NOMO-1 treated with dmso at 0.1 percent for 144 hours (cell line): ENCODE measurements at regions not wholly inside any gene's neighbourhood (a gene's known extent, or its start where the extent isn't known, plus 50 kb on each side); places are given as distances from the start of the nearest gene placed in this dataset.
"Not testable (repeated sequence)": the region's sequence is repeated elsewhere in the genome, so short reads cannot be mapped to it uniquely, and the experiment has no call there.

Experiments used
- DNase-seq: peaks from one replicate; lab custom pipeline; 2025; ENCODE audit not compliant: unreplicated experiment; lab: John Stamatoyannopoulos, UW

GRCh38 chr6:141884850-141885249 lies 247.9 kb upstream of the GJE1 start:
- DNase-seq, result no peak

DNA sequence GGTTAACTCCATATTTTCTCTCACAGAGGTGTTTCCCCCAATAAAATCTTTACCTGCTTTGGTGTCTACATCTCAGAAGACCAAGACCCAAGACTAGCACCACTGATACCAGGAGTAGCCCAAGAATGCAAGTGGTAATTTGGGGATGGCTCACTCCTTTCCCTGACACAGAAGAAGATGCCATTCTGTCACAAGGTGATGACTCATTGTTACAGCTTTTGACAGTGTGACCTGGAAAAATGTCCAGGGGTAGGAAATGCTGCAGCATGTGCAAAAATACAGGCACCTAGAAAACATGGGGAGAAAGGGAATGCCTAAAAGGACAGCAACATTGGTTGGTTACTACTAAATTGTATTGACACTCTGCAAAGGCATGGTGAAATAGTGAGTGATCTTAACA lies 254.0 kb upstream of the GJE1 start:
- no peak for DNase-seq

DNA sequence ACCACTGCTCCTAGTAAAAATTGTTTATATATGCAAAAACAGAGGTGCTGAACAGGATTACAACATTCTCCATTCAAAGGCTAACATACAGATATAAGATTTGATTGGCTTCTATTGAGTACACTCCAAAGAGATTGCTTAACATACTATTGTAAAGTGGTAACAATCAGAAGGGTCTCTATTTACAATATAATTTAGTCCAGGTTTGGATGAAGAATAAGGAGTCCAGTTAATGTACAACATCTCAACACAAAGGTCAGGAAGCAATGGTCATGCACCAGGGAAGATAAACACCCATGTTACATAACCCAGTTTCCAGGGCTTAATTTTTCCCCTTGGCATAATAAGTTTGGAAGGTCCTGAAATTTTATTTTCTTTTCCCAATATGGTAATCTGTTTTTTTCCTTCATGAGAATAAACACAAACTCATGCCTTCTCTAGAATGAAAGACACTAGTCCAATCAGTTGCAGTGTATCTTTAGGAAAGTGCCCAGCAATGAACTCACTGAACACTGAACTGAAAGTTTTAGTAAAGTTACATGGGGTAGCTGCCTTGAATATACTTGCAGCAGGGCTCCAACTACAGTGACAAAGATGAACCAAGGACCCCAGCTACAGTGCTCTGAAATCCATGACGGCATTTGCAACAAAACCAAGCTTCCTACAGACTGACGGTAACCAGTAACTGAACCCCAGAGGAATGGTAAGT lies 255.3 kb upstream of the GJE1 start:
- no peak for DNase-seq

- DNase-seq, result peak; percentile 61
Observed at GRCh38 chr6:141874930-141875602, 257.7 kb upstream of the GJE1 start.

GRCh38 chr6:141869509-141869908 lies 263.2 kb upstream of the GJE1 start:
- DNase-seq, result not testable (repeated sequence)

DNA sequence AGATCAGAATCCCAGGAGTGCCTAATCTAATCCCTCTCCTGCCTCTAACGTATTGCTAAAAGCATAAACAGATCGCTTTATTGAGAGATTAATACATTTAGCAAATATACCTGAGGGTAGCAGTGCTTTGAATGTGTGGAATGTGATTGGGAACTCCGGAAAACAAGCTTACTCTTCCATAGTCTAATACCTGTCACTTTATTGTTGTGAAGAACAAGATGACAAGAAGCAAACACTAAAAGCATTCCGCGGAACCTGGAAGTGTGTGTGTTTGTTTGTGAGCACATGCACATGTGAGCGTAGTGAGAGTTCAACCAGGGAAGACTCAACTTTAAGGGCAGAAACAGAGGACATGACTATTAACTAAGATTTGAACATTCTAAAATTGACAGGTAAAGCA lies 265.0 kb upstream of the GJE1 start:
- no peak for DNase-seq

DNA sequence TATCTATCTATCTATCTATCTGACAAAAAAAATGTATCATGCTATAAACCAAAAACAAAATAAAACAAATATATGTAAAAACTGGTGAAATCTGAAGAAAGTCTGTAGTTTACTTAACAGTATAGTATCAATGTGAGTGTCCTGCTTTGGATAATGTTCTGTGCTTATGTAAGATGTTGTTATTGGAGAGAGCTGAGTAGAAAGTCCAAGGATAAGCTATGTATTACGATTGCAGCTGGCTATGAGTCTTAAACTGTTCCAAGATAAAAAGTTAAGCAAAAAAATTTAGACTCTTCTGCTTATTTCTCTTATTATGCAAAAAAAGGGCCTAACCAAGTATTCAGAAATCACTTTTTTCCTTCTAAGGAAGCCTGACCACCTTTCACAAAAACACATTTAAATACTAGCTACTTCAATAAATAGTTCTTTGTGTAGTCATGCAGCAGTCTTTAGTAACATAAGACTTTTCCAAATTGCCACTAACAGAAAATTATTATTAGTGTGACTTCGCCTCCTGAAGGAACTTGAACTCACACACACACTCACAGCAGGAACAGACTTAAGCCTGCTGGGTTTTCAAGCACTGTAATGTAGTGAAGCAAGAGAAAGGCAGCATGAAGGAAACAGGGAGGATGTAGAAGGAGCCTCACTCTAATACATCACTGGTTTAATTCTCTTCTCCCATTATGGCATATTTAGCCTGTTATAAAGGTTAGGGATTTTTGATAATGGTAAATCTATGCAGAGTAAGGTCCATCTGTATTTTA lies 265.8 kb upstream of the GJE1 start:
- no peak for DNase-seq

DNA sequence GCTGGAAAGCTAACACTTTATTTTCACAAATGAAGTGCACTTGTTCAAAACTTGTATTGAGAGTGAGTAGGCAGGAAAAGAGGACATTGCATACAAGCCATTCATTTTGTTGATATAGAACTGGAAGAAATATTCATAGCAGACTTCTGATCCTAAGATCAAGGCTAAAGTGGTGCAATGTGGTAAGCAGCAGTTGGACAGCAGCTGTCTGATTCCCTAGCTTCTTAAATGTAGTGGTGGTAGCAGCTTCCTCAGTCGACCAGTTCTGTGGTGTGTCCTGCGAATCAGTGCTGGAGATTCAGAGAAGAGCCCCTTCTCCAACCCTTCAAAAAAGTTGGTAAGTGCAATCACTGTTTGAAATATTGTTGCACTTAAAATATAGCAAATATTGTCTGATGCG lies 281.7 kb upstream of the GJE1 start:
- no peak for DNase-seq

DNA sequence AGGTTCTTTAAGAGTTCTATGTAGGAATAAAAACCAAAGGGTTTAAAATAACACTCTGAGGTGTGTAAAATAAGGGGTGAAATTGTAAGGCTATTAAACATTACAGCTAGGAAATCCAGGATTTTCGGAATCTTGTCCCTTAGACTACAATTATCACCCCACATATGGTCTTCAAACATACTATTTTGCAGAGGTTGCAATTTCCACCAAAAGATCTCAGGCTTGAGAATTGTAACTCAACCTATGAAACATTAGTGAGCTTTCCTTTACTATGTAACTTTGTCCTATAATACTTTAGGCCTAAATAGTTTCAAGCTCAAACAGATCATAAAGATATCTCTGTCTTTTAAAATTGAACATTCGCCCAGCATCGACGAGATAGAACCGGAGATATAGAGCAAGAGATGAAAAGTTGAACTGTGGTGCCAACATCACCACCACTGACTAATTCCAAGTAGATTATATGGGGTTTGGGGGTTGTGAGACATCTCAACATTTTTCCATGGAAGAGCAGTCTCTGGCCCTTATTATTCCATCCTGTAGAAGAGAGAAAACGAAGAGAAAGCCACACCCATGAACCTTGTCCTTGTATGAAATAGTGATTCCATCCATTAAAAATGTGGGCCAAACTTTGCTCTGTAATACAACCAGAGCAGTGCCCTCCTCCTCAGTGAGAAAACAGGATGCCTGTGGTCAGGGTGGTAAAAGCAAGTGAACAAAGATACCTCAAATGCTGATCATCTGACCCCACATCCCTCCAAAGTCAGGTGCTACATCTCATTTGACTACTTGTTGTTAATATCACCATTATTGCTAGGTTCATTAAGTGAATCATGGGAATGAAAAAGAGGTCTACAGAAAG lies 284.5 kb upstream of the GJE1 start:
- DNase-seq, result no peak

GRCh38 chr6:141846639-141847038 lies 286.1 kb upstream of the GJE1 start:
- DNase-seq, result no peak

DNA sequence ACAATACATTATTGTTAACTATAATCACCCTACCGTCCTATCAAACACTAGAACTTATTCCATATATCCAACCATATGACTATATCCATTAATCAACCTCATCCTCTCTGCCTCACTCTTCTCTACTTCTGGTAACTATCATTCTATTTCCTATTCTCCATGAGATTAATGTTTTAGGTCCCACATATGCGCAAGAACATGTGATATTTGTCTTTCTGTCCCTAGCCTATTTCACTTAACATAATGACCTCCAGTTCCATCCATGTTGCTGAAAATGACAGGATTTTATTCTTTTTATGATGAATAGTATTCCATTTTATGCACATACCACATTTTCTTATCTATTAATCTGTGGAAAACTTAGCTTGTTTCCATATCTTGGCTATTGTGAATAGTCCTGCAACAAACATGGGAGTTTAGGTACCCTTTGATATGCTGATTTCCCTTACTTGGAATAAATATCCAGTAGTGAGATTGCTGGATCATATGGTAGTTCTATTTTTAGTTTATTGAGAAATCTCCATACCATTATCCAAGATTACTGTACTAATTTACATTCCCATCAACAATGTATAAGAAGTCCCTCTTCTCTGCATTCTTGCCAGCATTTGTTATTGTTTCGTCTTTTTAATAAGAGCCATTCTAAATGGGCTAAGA lies 289.4 kb upstream of the GJE1 start:
- no peak for DNase-seq

GRCh38 chr6:141833001-141833655 lies 299.6 kb upstream of the GJE1 start:
- DNase-seq, result no peak

GRCh38 chr6:141830530-141830929 lies 302.2 kb upstream of the GJE1 start:
- DNase-seq, result no peak

DNA sequence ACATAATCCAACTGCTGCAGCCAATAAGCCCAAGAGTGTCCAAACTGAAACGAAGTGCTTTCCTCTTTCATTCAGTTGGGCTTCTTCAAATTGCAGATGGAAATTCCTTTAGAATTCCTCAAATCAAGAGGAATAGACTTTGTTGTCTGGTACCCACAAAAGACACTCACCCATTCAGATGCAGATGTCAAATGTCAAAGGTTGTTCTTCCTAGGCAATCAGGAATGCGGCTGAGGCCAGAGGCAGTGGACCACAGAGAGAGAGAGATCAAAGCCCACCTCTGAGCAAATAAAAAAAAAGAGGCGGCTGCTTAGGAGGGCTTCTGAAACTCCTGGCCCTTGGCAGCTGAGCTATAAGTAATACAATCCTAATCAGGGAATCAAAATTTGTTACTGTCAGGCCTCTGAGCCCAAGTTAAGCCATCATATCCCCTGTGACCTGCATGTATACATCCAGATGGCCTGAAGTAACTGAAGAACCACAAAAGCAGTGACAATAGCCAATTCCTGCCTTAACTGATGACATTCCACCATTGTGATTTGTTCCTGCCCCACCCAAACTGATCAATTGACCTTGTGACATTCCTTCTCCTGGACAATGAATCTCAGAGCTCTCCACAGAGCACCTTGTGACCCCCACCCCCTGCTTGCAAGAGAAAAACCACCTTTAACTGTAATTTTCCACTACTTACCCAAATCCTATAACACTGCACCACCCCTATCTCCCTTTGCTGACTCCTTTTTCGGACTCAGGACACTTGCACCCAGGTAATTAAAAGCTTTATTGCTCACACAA lies 303.0 kb upstream of the GJE1 start:
- no peak for DNase-seq

- no peak for DNase-seq
Observed at GRCh38 chr6:141824350-141824749, 308.4 kb upstream of the GJE1 start.

- DNase-seq, result not testable (repeated sequence)
Observed at GRCh38 chr6:141815039-141815438, 317.7 kb upstream of the GJE1 start.

GRCh38 chr6:141809901-141810300 lies 322.8 kb upstream of the GJE1 start:
- no peak for DNase-seq

DNA sequence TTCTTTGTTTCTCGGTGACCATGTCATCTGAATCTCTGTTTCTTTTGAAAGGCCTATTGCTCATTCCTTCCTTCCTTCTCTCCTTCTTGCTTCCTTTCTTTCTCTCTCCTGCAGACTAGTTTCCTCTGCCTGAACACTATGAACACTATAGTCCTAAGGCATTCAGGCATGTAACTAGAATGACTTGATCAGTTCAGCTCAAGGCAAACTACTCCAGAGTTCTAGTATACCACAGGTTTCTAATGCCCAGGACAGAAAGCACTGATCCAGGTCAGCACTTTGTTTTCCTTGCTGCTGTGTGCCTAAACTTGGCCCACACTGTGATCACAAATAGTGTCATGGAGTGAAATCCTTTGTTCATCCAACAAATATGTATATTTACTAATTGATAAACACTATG lies 324.1 kb upstream of the GJE1 start:
- no peak for DNase-seq

DNA sequence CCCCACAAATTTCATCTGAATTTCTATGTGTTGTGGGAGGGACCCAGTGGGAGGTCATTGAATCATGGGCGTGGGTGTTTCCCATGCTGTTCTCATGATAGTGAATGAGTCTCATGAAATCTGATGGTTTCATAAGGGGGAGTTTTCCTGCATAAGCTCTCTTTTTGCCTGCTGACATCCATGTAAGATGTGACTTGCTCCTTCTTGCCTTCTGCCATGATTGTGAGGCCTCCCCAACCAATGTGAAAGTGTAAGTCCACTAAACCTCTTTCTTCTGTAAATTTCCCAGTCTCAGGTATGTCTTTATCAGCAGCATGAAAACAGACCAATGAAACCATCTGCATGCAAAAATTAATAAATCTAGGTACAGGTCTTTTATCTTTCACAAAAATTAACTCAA lies 331.8 kb upstream of the GJE1 start:
- DNase-seq, result not testable (repeated sequence)
